DND-41 (cell line): ENCODE measurements at regions not wholly inside any gene's neighbourhood (a gene's known extent, or its start where the extent isn't known, plus 50 kb on each side); places are given as distances from the start of the nearest gene placed in this dataset.

ENCODE experiments used
- ATAC-seq: fragments of 200-7000 bp; cut with Tn5 transposase; 3 replicates; pipeline ENCODE4 v1.9.1; 2021; ENCODE audit warnings: low read depth; ENCODE audit not compliant: insufficient read depth
- DNase-seq: peaks from one replicate; pipeline ENCODE4 v3.0.0-alpha.2; 2020
- H2AFZ ChIP-seq: 2 replicates; pipeline ENCODE4 v1.6.0; 2012; ENCODE audit warnings: low read depth, low read length
- H3K27ac ChIP-seq: 2 replicates; pipeline ENCODE4 v1.5.1; 2012; ENCODE audit warnings: low read length, inconsistent platforms
- H3K27me3 ChIP-seq: fragments of 200-600 bp; sonication (generic); 2 replicates; pipeline ENCODE4 v1.6.0; 2012; ENCODE audit warnings: low read length, mild to moderate bottlenecking, inconsistent platforms; ENCODE audit not compliant: insufficient read depth, poor library complexity
- H3K36me3 ChIP-seq: 2 replicates; pipeline ENCODE4 v1.5.1; 2012; ENCODE audit warnings: low read length, inconsistent platforms; ENCODE audit not compliant: insufficient read depth
- H3K4me1 ChIP-seq: 2 replicates; pipeline ENCODE4 v1.5.1; 2012; ENCODE audit warnings: mild to moderate bottlenecking, low read length; ENCODE audit not compliant: insufficient read depth
- H3K4me2 ChIP-seq: 2 replicates; pipeline ENCODE4 v1.6.0; 2012; ENCODE audit warnings: mild to moderate bottlenecking, moderate library complexity, low read length, inconsistent platforms; ENCODE audit not compliant: insufficient read depth
- H3K4me3 ChIP-seq, 2 experiments: fragments of 200-600 bp in 1 of 2; shearing (Covaris generic) in 1 of 2; 2 replicates each; pipeline ENCODE4 v1.5.1; 2012 to 2016; ENCODE audit warnings: inconsistent platforms in 2 of 2, low read length in 2 of 2, mild to moderate bottlenecking in 2 of 2, low read depth in 1 of 2, moderate library complexity in 1 of 2
- H3K79me2 ChIP-seq: 2 replicates; pipeline ENCODE4 v1.6.0; 2012; ENCODE audit warnings: low read length, inconsistent platforms; ENCODE audit not compliant: insufficient read depth
- H3K9ac ChIP-seq: 2 replicates; pipeline ENCODE4 v1.6.0; 2012; ENCODE audit warnings: low read depth, mild to moderate bottlenecking, inconsistent platforms, low read length, moderate library complexity
- H3K9me3 ChIP-seq: 2 replicates; pipeline ENCODE4 v1.5.1; 2012; ENCODE audit warnings: low read length, moderate library complexity, mild to moderate bottlenecking, inconsistent platforms; ENCODE audit not compliant: insufficient read depth, severe bottlenecking
- H4K20me1 ChIP-seq: 2 replicates; pipeline ENCODE4 v1.6.0; 2012; ENCODE audit warnings: low read length; ENCODE audit not compliant: insufficient read depth
- EZH2 ChIP-seq: IDR thresholded peaks from 3 replicates; pipeline ENCODE4 v1.6.1; 2012; ENCODE audit warnings: borderline replicate concordance, low read depth, mild to moderate bottlenecking, moderate library complexity, low read length, inconsistent platforms; ENCODE audit not compliant: severe bottlenecking
- TF ChIP-seq, protein P1 (sequence below): IDR thresholded peaks from 2 replicates; pipeline ENCODE4 v1.5.1; 2012; ENCODE audit warnings: borderline replicate concordance, low read length, moderate library complexity, mild to moderate bottlenecking; ENCODE audit not compliant: poor library complexity, severe bottlenecking; ENCODE audit errors: extremely low read depth

- H3K27ac ChIP-seq, result peak overlapping the region; percentile 46
- H2AFZ ChIP-seq, result no peak overlapping the region; the same call in 1 of the 2 replicates
- no peaks in the 10 kb centered on the region for H3K79me2 ChIP-seq
- no peak overlapping the region for H3K4me3 ChIP-seq
- H3K4me2 ChIP-seq, result no peak overlapping the region
- TF ChIP-seq EZH2, result no peak
- TF ChIP-seq, protein P1, sequence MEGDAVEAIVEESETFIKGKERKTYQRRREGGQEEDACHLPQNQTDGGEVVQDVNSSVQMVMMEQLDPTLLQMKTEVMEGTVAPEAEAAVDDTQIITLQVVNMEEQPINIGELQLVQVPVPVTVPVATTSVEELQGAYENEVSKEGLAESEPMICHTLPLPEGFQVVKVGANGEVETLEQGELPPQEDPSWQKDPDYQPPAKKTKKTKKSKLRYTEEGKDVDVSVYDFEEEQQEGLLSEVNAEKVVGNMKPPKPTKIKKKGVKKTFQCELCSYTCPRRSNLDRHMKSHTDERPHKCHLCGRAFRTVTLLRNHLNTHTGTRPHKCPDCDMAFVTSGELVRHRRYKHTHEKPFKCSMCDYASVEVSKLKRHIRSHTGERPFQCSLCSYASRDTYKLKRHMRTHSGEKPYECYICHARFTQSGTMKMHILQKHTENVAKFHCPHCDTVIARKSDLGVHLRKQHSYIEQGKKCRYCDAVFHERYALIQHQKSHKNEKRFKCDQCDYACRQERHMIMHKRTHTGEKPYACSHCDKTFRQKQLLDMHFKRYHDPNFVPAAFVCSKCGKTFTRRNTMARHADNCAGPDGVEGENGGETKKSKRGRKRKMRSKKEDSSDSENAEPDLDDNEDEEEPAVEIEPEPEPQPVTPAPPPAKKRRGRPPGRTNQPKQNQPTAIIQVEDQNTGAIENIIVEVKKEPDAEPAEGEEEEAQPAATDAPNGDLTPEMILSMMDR, result no peak
- H3K4me1 ChIP-seq, result peaks cover 26% of the 10 kb centered on the region
- H3K9me3 ChIP-seq, result no peaks in the 10 kb centered on the region
- H3K27me3 ChIP-seq, result no peaks in the 10 kb centered on the region
- no peak for DNase-seq
- no peak overlapping the region for H3K9ac ChIP-seq
- ATAC-seq, result no peak
- H4K20me1 ChIP-seq, result no peaks in the 10 kb centered on the region
- no peaks in the 10 kb centered on the region for H3K36me3 ChIP-seq
Measured at GRCh38 chr9:660227-660626, 181.3 kb upstream of the DMRT1 start.

- DNase-seq (no peak), ATAC-seq (no peak)
- Histone ChIP-seq H3K4me1 (peaks cover 26% of the 10 kb centered on the region), H3K27me3 (no peaks in the 10 kb centered on the region), H4K20me1 (no peaks in the 10 kb centered on the region), H3K27ac (no peak overlapping the region), H3K36me3 (no peaks in the 10 kb centered on the region), H3K9me3 (no peaks in the 10 kb centered on the region), H2AFZ (no peak overlapping the region), H3K4me2 (no peak overlapping the region), H3K9ac (no peak overlapping the region), H3K4me3 (no peak overlapping the region), H3K79me2 (no peaks in the 10 kb centered on the region)
- no peak for TF ChIP-seq EZH2
- TF ChIP-seq, protein P1, result no peak
Measured at GRCh38 chr9:663541-663940, 178.0 kb upstream of the DMRT1 start.

GRCh38 chr9:665296-665695 lies 176.2 kb upstream of the DMRT1 start:
- Histone ChIP-seq H3K4me2 (no peak overlapping the region), H3K27ac (no peak overlapping the region), H3K9me3 (peaks cover 6% of the 10 kb centered on the region), H4K20me1 (no peaks in the 10 kb centered on the region), H3K4me1 (peaks cover 18% of the 10 kb centered on the region), H3K4me3 (no peak overlapping the region), H3K9ac (no peak overlapping the region), H3K79me2 (no peaks in the 10 kb centered on the region), H3K36me3 (no peaks in the 10 kb centered on the region), H3K27me3 (no peaks in the 10 kb centered on the region), H2AFZ (no peak overlapping the region)
- no peak for ATAC-seq
- DNase-seq, result no peak
- TF ChIP-seq EZH2, result no peak
- TF ChIP-seq, protein P1, result no peak

- H4K20me1 ChIP-seq, result no peaks in the 10 kb centered on the region
- H3K36me3 ChIP-seq, result no peaks in the 10 kb centered on the region
- H3K9ac ChIP-seq, result no peak overlapping the region
- H2AFZ ChIP-seq, result no peak overlapping the region
- H3K27ac ChIP-seq, result no peak overlapping the region
- peaks cover 24% of the 10 kb centered on the region for H3K4me1 ChIP-seq
- ATAC-seq (no peak), DNase-seq (no peak)
- no peaks in the 10 kb centered on the region for H3K27me3 ChIP-seq
- no peak overlapping the region for H3K4me3 ChIP-seq
- TF ChIP-seq EZH2, result no peak
- TF ChIP-seq, protein P1, result no peak
- H3K9me3 ChIP-seq, result peaks cover 6% of the 10 kb centered on the region
- H3K4me2 ChIP-seq, result no peak overlapping the region
- H3K79me2 ChIP-seq, result no peaks in the 10 kb centered on the region
Measured at GRCh38 chr9:671997-672396, 169.5 kb upstream of the DMRT1 start.
